GM18520 (cell line): ENCODE measurements at regions not wholly inside any gene's neighbourhood (a gene's known extent, or its start where the extent isn't known, plus 50 kb on each side); places are given as distances from the start of the nearest gene placed in this dataset.
A peak's percentile ranks its signal among the peaks of the same experiment; 100 is the strongest.
"Not testable (repeated sequence)": the region's sequence is repeated elsewhere in the genome, so short reads cannot be mapped to it uniquely, and the experiment has no call there.

ENCODE experiments used
- ATAC-seq: cut with Tn5 transposase; IDR thresholded peaks from one replicate; pipeline ENCODE4 v1.9.1; 2021; ENCODE audit not compliant: unreplicated experiment

GRCh38 chr9:104980039-104980654, 52.2 kb upstream of the ABCA1 start:
- ATAC-seq: no peak

- no peak for ATAC-seq
Observed at GRCh38 chr9:104981543-104982129, 53.7 kb upstream of the ABCA1 start.

- no peak for ATAC-seq
Observed at GRCh38 chr9:104982543-104982942, 54.6 kb upstream of the ABCA1 start.

GRCh38 chr9:104983491-104983890, 55.5 kb upstream of the ABCA1 start:
- ATAC-seq: no peak

GRCh38 chr9:104984121-104984520, 56.2 kb upstream of the ABCA1 start:
- no peak for ATAC-seq

- ATAC-seq: no peak
Observed at GRCh38 chr9:104984542-104984941, 56.6 kb upstream of the ABCA1 start.

DNA sequence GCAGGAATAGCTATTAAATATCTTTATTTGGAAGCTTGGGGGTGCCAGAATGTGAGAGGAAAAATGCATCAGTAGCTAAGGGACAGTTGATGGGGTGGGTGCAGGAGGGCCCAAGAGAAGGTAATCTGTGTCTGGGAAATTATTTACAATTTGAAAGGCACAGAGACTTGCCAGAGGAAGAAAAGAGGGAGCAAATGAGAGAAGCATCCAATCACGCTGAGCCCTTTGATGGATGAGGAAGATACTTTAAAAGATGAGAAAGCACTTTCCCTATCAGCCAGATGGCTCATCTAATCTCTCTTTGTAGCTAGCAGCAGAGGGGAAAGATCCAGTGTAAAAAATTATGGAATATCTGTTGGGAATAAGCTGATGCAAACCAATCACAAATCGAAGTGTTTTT, 57.0 kb upstream of the ABCA1 start:
- no peak for ATAC-seq

- ATAC-seq: no peak
Observed at GRCh38 chr9:104986096-104986495, 58.1 kb upstream of the ABCA1 start.

GRCh38 chr9:104987743-104988142, 59.8 kb upstream of the ABCA1 start:
- no peak for ATAC-seq

DNA sequence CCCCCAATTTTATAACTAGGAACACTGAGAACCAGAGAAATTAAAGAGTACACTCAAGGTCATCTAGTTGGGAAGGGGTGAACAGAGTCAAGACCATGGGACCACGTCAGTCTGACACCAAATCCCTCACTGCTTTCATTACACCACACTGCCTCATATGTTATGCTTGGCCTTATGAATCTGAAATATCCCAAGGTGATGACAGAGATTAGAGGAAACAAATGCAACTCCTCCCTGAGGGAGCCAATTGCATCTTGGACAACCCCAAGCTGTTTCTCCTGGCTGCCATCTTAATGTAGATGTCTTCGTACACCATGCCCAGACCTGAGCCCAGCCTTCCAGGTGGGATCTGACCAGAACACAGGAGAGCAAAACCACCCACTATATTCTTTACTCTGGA, 60.6 kb upstream of the ABCA1 start:
- ATAC-seq: no peak

- peak; percentile 88 for ATAC-seq
Observed at GRCh38 chr9:104991144-104991953, 63.4 kb upstream of the ABCA1 start.

GRCh38 chr9:104992659-104993058, 64.7 kb upstream of the ABCA1 start:
- no peak for ATAC-seq

- ATAC-seq: no peak
Observed at GRCh38 chr9:104993291-104993963, 65.5 kb upstream of the ABCA1 start.

DNA sequence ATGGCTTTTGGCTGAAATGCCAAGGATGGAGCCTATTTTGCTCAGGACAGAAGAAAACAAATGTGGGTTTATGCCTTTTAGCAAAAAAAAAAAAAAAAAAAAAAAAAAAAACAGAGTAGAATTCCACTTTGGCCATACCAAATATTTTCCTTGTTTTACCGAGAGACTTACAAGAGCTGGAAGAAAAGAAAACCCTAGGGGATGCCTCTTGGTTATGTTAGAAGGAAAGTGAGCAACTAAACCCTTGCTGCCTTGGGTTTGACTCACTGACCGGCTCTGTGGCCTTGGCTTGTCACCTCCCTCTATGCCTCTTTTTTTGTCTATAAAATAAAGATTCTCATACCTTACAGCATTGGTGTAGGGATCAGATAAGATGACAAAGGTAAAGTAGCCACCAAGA, 69.6 kb upstream of the ABCA1 start:
- no peak for ATAC-seq

DNA sequence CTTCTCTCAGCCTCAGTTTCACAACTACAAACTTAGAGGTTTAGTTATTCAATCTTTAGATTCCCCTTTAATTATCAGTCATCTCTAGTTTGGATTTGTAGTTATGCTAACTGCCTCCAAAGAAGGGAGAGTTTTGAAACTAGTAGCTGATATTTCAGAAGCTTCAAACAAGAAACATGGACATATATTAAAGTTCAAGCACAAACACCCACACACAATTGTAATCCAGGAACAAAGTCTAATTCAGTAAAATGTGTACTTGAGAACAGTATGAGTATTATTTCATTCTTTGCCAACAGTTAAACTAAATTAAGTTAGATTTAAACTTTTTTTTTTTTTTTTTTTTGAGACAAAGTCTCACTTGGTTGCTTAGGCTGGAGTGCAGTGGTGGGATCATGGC, 71.2 kb upstream of the ABCA1 start:
- no peak for ATAC-seq

GRCh38 chr9:105000529-105000928, 72.6 kb upstream of the ABCA1 start:
- ATAC-seq: not testable (repeated sequence)

GRCh38 chr9:105004466-105005090, 76.6 kb upstream of the ABCA1 start:
- no peak for ATAC-seq

GRCh38 chr9:105005186-105005585, 77.2 kb upstream of the ABCA1 start:
- no peak for ATAC-seq

DNA sequence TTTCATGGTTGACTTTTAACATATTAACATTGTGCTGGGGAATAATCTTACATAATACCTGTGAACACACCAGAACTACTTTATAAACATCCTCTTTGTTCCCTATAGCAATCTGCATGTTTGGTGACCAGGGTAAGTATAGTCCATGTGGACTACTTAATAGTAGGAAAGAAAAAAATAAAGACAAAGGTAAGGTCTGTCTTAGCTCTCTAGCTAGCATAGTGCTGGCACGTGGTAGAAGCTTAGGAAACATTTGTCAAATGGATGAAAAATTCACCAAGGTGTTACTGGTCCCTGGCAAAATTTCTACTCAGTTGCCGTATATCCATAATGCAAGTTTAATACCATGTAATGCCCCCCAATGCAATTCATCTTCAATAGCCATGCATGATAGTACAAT, 78.6 kb upstream of the ABCA1 start:
- ATAC-seq: no peak

GRCh38 chr9:105007143-105007542, 79.2 kb upstream of the ABCA1 start:
- no peak for ATAC-seq

DNA sequence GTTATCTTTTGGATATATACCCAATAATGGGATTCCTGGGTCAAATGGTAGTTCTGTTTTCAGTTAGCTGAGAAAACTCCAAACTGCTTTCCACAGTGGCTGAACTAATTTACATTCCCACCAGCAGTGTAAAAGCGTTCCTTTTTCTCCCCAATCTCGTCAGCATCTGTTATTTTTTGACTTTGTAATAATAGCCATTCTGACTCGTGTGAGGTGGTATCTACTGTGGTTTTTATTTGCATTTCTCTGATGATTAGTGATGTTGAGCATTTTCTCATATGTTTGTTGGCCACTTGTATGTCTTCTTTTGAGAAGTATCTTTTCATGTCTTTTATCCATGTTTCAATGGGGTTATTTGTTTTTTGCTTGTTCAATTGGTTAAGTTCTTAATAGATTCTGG, 82.1 kb upstream of the ABCA1 start:
- ATAC-seq: not testable (repeated sequence)
